OCI-LY3 (cell line): ENCODE measurements at regions not wholly inside any gene's neighbourhood (a gene's known extent, or its start where the extent isn't known, plus 50 kb on each side); places are given as distances from the start of the nearest gene placed in this dataset.

Experiments
- H2AFZ ChIP-seq: fragments of 200-600, 300-600 bp; shearing (Covaris generic); 2 replicates; pipeline ENCODE4 v1.6.0; 2014; ENCODE audit warnings: antibody characterized with exemption, low read depth, low read length
- H3K27ac ChIP-seq: fragments of 200-600, 300-600 bp; sonication (generic); 2 replicates; pipeline ENCODE4 v1.5.1; 2014; ENCODE audit warnings: mild to moderate bottlenecking, low read length, moderate library complexity, mixed read lengths
- H3K27me3 ChIP-seq: fragments of 200-600, 300-600 bp; sonication (generic); 2 replicates; pipeline ENCODE4 v1.6.1; 2014; ENCODE audit warnings: low read depth, low read length, mixed read lengths
- H3K36me3 ChIP-seq: fragments of 200-600, 300-600 bp; sonication (generic); replicated peaks from 2 replicates; pipeline ENCODE3; 2014; ENCODE audit warnings: low read depth, low read length, mixed read lengths
- H3K4me1 ChIP-seq: fragments of 300-600, 200-600 bp; sonication (generic); 2 replicates; pipeline ENCODE4 v1.6.1; 2014; ENCODE audit warnings: low read length, mixed read lengths
- H3K4me2 ChIP-seq: fragments of 200-600, 300-600 bp; sonication (generic); 2 replicates; pipeline ENCODE4 v1.6.1; 2014; ENCODE audit warnings: low read length, mixed read lengths
- H3K4me3 ChIP-seq: fragments of 300-600, 200-600 bp; sonication (generic); 2 replicates; pipeline ENCODE4 v1.5.1; 2014; ENCODE audit warnings: antibody characterized with exemption, mild to moderate bottlenecking, low read length, moderate library complexity
- H3K79me2 ChIP-seq: fragments of 300-600, 200-600 bp; shearing (Covaris generic); 2 replicates; pipeline ENCODE4 v1.6.1; 2014; ENCODE audit warnings: mild to moderate bottlenecking, low read length, mixed read lengths
- H3K9ac ChIP-seq: fragments of 300-600, 200-600 bp; shearing (Covaris generic); 2 replicates; pipeline ENCODE4 v1.6.0; 2014; ENCODE audit warnings: mild to moderate bottlenecking, low read length, moderate library complexity
- H3K9me3 ChIP-seq: fragments of 200-600, 300-600 bp; shearing (Covaris generic); 2 replicates; pipeline ENCODE4 v1.6.1; 2014; ENCODE audit warnings: low read length, mixed read lengths; ENCODE audit not compliant: insufficient read depth
- H4K20me1 ChIP-seq: fragments of 200-600, 300-600 bp; sonication (generic); 2 replicates; pipeline ENCODE4 v1.6.1; 2016; ENCODE audit warnings: low read length, mixed read lengths; ENCODE audit not compliant: insufficient read depth
- CTCF ChIP-seq: fragments of 200-600, 300-600 bp; sonication (generic); IDR thresholded peaks from 2 replicates; pipeline ENCODE4 v1.5.1; 2014; ENCODE audit warnings: antibody characterized with exemption, low read length, low read depth
- EZH2phosphoT487 ChIP-seq: fragments of 200-600 bp; shearing (Covaris generic); IDR thresholded peaks from 2 replicates; pipeline ENCODE4 v1.6.1; 2018; ENCODE audit warnings: antibody characterized with exemption, mixed run types, low read depth

- no peaks in the 10 kb centered on the region for H3K9me3 ChIP-seq
- H3K27ac ChIP-seq, result no peak overlapping the region
- H3K27me3 ChIP-seq, result no peaks in the 10 kb centered on the region
- H3K36me3 ChIP-seq, result no peaks in the 10 kb centered on the region
- no peak overlapping the region for H3K9ac ChIP-seq
- H4K20me1 ChIP-seq, result no peaks in the 10 kb centered on the region
- no peaks in the 10 kb centered on the region for H3K79me2 ChIP-seq
- no peaks in the 10 kb centered on the region for H3K4me1 ChIP-seq
- H2AFZ ChIP-seq, result no peak overlapping the region
- H3K4me2 ChIP-seq, result no peak overlapping the region
- no peak for TF ChIP-seq EZH2phosphoT487
- no peak for TF ChIP-seq CTCF
- no peak overlapping the region for H3K4me3 ChIP-seq
These were observed 1081.1 kb upstream of the PABPC4L start for GRCh38 chr4:135282676-135283075.

GRCh38 chr4:135281230-135281629 is 1079.6 kb upstream of the PABPC4L start:
- Histone ChIP-seq H3K4me3 (no peak overlapping the region), H3K4me1 (no peaks in the 10 kb centered on the region), H4K20me1 (no peaks in the 10 kb centered on the region), H2AFZ (no peak overlapping the region), H3K27ac (no peak overlapping the region), H3K4me2 (no peak overlapping the region), H3K9me3 (no peaks in the 10 kb centered on the region), H3K9ac (no peak overlapping the region), H3K36me3 (no peaks in the 10 kb centered on the region), H3K79me2 (no peaks in the 10 kb centered on the region), H3K27me3 (no peaks in the 10 kb centered on the region)
- TF ChIP-seq EZH2phosphoT487, result no peak
- no peak for TF ChIP-seq CTCF

GRCh38 chr4:135277980-135278315 is 1076.4 kb upstream of the PABPC4L start:
- no peak overlapping the region for H3K9ac ChIP-seq
- H3K27ac ChIP-seq, result no peak overlapping the region
- no peaks in the 10 kb centered on the region for H3K4me1 ChIP-seq
- no peaks in the 10 kb centered on the region for H3K36me3 ChIP-seq
- H3K79me2 ChIP-seq, result no peaks in the 10 kb centered on the region
- H2AFZ ChIP-seq, result no peak overlapping the region
- no peaks in the 10 kb centered on the region for H3K9me3 ChIP-seq
- TF ChIP-seq CTCF (no peak), EZH2phosphoT487 (no peak)
- no peaks in the 10 kb centered on the region for H3K27me3 ChIP-seq
- no peak overlapping the region for H3K4me2 ChIP-seq
- no peaks in the 10 kb centered on the region for H4K20me1 ChIP-seq
- H3K4me3 ChIP-seq, result no peak overlapping the region

- no peak overlapping the region for H2AFZ ChIP-seq
- no peak overlapping the region for H3K9ac ChIP-seq
- no peak overlapping the region for H3K4me2 ChIP-seq
- no peaks in the 10 kb centered on the region for H4K20me1 ChIP-seq
- TF ChIP-seq EZH2phosphoT487, result no peak
- no peak for TF ChIP-seq CTCF
- no peaks in the 10 kb centered on the region for H3K9me3 ChIP-seq
- H3K27me3 ChIP-seq, result no peaks in the 10 kb centered on the region
- H3K79me2 ChIP-seq, result no peaks in the 10 kb centered on the region
- H3K36me3 ChIP-seq, result no peaks in the 10 kb centered on the region
- no peak overlapping the region for H3K27ac ChIP-seq
- no peaks in the 10 kb centered on the region for H3K4me1 ChIP-seq
- H3K4me3 ChIP-seq, result no peak overlapping the region
These were observed 1075.7 kb upstream of the PABPC4L start for GRCh38 chr4:135277068-135277979.
